GM12891 (cell line): ENCODE measurements at regions not wholly inside any gene's neighbourhood (a gene's known extent, or its start where the extent isn't known, plus 50 kb on each side); places are given as distances from the start of the nearest gene placed in this dataset.

Source experiments
- DNase-seq: peaks from one replicate; pipeline ENCODE4 v3.0.0; 2011; ENCODE audit warnings: low spot score; ENCODE audit not compliant: insufficient read length
- FAIRE-seq: peaks from 2 replicates; lab custom pipeline; 2011; peaks lifted over from hg19 to GRCh38; lab: Jason Lieb, UNC
- PAX5 ChIP-seq: IDR thresholded peaks from 2 replicates; pipeline ENCODE4 v1.6.1; 2011; ENCODE audit warnings: low read length, moderate library complexity, mild to moderate bottlenecking; ENCODE audit not compliant: insufficient read depth, severe bottlenecking
- POLR2A ChIP-seq: IDR thresholded peaks from 2 replicates; pipeline ENCODE4 v1.6.1; 2011; ENCODE audit warnings: low read depth, low read length, control low read depth
- POLR2AphosphoS5 ChIP-seq: IDR thresholded peaks from 2 replicates; pipeline ENCODE4 v1.6.1; 2011; ENCODE audit warnings: low read depth, low read length, control low read depth
- POU2F2 ChIP-seq: IDR thresholded peaks from 2 replicates; pipeline ENCODE4 v1.6.1; 2011; ENCODE audit warnings: low read depth, mild to moderate bottlenecking, control low read depth, low read length, moderate library complexity
- SPI1 ChIP-seq: IDR thresholded peaks from 2 replicates; pipeline ENCODE4 v1.6.1; 2011; ENCODE audit warnings: low read depth, low read length, control low read depth
- TAF1 ChIP-seq: IDR thresholded peaks from 2 replicates; pipeline ENCODE4 v1.6.1; 2011; ENCODE audit warnings: low read depth, low read length, control low read depth

DNA sequence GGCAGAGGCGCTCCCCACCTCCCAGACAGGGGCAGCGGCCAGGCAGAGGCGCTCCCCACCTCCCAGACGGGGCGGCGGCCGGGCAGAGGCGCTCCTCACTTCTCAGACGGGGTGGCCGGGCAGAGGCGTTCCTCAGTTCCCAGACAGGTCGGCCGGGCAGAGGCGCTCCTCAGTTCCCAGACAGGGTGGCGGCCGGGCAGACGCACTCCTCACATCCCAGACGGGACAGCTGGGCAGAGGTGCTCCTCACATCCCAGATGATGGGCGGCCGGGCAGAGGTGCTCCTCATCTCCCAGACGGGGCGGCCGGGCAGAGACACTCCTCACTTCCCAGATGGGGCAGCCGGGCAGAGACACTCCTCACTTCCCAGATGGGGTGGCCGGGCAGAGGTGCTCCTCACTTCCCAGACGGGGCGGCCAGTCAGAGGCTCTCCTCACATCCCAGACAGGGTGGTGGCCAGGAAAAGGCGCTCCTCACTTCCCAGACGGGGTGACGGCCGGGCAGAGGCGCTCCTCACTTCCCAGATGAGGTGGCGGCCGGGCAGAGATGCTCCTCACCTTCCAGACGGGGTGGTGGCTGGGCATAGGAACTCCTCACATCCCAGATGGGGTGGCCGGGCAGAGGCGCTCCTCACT is 75.1 kb downstream of the CARTPT start:
- no peak for FAIRE-seq
- TF ChIP-seq POU2F2 (no peak), SPI1 (no peak), TAF1 (no peak)
- no peak for DNase-seq

GRCh38 chr5:71802673-71803072 is 83.6 kb downstream of the CARTPT start:
- no peak for TF ChIP-seq POLR2AphosphoS5
- no peak for TF ChIP-seq PAX5
- TF ChIP-seq TAF1: no peak
- no peak for TF ChIP-seq POLR2A
- TF ChIP-seq POU2F2: no peak
- no peak for FAIRE-seq
- DNase-seq: no peak

DNA sequence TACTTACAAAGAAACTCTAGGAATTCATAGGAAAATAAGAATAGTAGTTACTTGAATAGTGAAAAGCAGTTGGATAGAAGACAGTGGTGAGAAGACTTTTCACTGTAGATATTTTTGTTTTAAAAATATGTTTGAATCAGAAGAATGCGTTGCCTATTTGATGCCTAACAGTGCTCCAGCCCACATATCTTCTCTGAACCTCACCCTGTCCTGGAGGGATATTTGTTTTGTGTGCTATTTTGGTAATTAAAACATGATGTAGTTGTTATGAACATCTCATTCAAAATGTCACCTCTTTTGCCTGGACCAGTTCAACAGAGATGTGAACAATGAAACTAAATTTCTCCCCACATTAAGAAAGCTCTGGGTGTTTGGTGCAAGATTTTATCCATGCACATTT is 87.6 kb downstream of the CARTPT start:
- no peak for FAIRE-seq
- TF ChIP-seq POLR2AphosphoS5 (no peak), POU2F2 (no peak), POLR2A (no peak), PAX5 (no peak), TAF1 (no peak), SPI1 (no peak)
- DNase-seq: no peak

GRCh38 chr5:71807909-71808308 is 88.8 kb downstream of the CARTPT start:
- no peak for DNase-seq
- TF ChIP-seq POU2F2 (no peak), TAF1 (no peak), POLR2AphosphoS5 (no peak), SPI1 (no peak), PAX5 (no peak), POLR2A (no peak)
- no peak for FAIRE-seq

DNA sequence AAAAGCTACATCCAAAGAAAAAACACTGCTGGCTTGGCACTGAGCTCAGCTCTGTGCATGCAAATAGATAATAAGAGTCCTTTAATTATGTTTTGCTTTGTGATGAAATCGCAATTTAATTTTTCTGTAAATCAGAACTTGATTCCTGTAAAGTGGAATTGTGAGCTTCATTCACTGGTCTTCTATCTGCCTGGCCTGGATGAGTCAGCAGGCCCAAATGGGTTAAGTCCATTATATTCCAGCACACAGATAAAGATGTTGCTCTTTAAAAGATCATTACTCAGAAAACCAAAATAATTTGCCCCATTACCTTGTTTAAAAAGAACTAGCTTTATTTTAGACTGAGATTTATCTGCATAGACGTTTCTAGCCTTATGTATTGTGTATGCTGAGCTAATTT is 90.4 kb downstream of the CARTPT start:
- FAIRE-seq: no peak
- TF ChIP-seq TAF1: no peak
- TF ChIP-seq POLR2AphosphoS5: no peak
- TF ChIP-seq SPI1: no peak
- no peak for TF ChIP-seq PAX5

GRCh38 chr5:71810023-71810422 is 90.9 kb downstream of the CARTPT start:
- DNase-seq (no peak), FAIRE-seq (no peak)
- no peak for TF ChIP-seq TAF1
- no peak for TF ChIP-seq POLR2AphosphoS5
- no peak for TF ChIP-seq SPI1
- no peak for TF ChIP-seq POLR2A
- no peak for TF ChIP-seq POU2F2
- no peak for TF ChIP-seq PAX5

More for the DNA sequence above, 90.4 kb downstream of the CARTPT start:
- no peak for DNase-seq

DNA sequence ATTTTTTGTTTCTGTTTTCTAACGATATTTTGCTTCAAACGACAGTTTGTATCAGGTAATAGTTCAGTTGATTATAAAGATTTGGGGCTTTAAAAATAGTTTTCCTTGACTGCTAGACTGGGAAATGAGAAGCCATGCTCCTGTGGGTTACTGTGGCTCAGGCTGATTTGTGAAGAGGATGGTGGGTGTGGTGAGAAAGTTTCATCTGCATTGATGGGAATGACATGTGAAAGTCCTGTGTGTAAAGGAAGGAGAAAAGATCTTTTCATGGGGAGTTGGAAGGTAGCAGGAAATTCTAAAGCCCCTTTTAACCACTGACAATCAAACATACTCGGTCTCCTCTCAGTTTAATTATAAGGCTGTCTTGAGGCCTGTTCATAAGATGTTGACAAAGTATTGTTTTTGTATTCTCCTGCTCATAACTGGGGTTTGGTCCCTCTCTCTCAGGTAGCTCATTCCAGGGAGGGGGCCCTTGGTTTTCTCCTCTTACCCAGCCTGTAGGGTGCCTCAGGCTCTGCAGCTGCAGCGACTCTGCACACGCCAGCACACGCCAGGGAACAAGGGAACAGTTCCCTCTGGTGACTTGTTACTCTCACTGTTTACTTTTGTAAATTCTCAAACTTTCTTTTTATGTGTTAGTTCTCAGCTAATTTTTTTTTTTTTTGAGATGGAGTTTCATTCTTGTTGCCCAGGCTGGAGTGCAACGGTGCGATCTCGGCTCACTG is 91.6 kb downstream of the CARTPT start:
- FAIRE-seq (no peak), DNase-seq (no peak)
- TF ChIP-seq POLR2AphosphoS5 (no peak), SPI1 (no peak), TAF1 (no peak), POU2F2 (no peak)

GRCh38 chr5:71811779-71812178 is 92.7 kb downstream of the CARTPT start:
- FAIRE-seq (no peak), DNase-seq (no peak)
- TF ChIP-seq PAX5 (no peak), POLR2A (no peak), POLR2AphosphoS5 (no peak), POU2F2 (no peak), SPI1 (no peak), TAF1 (no peak)

DNA sequence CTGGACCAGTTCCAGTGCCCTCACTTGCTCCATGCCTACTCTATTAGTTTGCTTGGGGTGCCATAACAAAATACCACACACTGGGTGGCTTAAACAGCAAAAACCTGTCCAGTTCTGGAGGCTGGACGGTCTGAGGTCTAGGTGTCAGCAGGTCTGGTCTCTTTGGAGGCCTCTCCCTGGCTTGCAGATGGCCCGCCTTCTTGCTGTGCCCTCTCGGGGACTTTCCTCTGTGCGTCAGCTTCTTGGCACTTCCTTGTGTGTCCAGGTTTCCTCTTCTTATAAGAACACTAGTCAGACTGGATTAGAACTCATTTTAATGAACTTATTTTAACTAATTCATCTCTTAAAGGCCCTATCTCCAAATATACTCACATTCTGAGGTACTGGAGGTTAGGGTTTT is 97.2 kb downstream of the CARTPT start:
- no peak for DNase-seq
- TF ChIP-seq POLR2A (no peak), SPI1 (no peak), POLR2AphosphoS5 (no peak), PAX5 (no peak), POU2F2 (no peak), TAF1 (no peak)
- no peak for FAIRE-seq

DNA sequence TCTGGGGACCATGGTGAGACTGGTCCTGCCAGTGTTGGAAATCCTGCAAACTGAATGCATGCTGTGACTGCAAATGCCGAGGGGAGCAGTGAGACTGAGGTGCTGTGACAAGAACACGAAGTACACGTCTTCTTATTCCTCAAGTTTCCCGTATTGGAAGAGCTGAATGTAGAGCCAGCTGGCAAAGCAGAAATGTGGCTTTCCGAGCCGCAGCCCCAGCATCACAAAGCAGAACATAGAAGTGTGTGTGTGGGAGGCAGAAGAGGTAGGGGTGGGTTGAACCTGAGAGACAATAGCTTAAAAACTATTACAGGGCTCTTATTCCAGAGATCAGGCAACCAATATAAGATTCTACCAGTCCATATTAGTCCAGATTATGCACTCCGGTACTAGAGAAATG is 98.8 kb downstream of the CARTPT start:
- FAIRE-seq (no peak), DNase-seq (no peak)

More for the DNA sequence above, 98.8 kb downstream of the CARTPT start:
- TF ChIP-seq POLR2AphosphoS5 (no peak), POLR2A (no peak), TAF1 (no peak), SPI1 (no peak), PAX5 (no peak), POU2F2 (no peak)
